Erythroblast (primary cell): ENCODE measurements at regions not wholly inside any gene's neighbourhood (a gene's known extent, or its start where the extent isn't known, plus 50 kb on each side); places are given as distances from the start of the nearest gene placed in this dataset.
A peak's percentile ranks its signal among the peaks of the same experiment; 100 is the strongest.

Experiments
- DNase-seq, 2 experiments: peaks; one replicate each; lab custom pipeline; 2025; lab: John Stamatoyannopoulos, UW
- GATA1 ChIP-seq: IDR thresholded peaks from 2 replicates; pipeline ENCODE4 v1.6.1; 2011; ENCODE audit warnings: low read depth, mild to moderate bottlenecking, control low read depth, low read length, moderate library complexity
- POLR2A ChIP-seq: IDR thresholded peaks from 2 replicates; pipeline ENCODE4 v1.6.1; 2011; ENCODE audit warnings: mild to moderate bottlenecking, low read length

DNA sequence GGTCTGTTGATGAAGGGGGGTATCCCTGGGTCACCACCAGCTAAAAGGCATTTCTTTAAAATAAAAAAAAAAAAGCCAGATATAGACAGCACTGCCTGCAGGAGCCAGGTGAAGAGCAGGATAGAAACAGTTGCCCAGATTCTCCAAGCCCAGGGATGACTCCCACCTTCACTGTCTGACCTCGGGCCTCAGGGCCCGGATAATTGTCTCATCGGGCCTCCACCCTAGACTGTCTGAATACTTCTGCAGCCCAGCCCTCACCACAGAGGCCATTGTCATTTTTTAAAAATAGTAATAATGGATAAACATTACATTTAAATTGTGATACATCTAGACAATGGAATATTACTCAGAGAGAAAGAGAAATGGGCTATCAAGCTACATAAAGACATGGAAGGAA, 92.8 kb upstream of the TNRC6C start:
- no peak for DNase-seq
- TF ChIP-seq GATA1 (no peak), POLR2A (no peak)

GRCh38 chr17:77867308-77867781, 91.2 kb upstream of the TNRC6C start:
- TF ChIP-seq GATA1 (no peak), POLR2A (no peak)
- DNase-seq, result no peak

DNA sequence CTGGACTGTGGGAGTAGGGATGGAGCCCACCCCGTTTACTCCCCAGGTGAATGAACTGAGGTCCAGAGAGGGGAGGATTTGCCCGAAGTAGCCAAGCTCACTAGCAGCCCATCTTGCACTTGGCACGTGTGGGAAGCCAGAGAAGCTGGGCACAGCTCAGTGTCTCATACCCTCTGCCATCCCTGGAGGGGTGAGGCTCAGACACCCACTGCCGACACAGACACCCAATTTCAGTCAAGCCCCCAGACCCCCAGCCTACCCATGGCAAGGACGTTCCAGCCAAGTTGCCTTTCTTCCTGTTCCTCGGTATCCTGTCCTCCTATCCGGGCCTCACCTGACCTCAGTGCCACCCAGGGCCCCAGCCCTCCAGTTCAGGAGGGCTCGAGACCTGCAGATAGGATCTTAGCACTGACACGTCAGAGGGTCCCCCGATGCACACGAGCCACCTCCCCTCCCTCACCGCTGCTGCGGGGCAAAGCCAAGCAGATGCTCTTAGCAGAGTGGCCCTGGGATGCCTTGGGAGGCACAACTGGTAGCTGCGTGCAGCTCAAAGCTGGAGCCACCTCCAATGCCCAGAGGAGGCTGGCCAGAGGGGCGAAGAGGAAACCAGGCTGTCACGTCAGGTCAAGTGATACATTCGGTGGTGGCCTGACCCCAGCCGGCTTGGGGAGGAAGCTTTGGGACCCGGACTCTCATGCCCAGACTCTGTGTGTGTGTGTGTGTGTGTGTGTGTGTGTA, 90.4 kb upstream of the TNRC6C start:
- TF ChIP-seq GATA1 (no peak), POLR2A (no peak)
- DNase-seq, result no peak

DNA sequence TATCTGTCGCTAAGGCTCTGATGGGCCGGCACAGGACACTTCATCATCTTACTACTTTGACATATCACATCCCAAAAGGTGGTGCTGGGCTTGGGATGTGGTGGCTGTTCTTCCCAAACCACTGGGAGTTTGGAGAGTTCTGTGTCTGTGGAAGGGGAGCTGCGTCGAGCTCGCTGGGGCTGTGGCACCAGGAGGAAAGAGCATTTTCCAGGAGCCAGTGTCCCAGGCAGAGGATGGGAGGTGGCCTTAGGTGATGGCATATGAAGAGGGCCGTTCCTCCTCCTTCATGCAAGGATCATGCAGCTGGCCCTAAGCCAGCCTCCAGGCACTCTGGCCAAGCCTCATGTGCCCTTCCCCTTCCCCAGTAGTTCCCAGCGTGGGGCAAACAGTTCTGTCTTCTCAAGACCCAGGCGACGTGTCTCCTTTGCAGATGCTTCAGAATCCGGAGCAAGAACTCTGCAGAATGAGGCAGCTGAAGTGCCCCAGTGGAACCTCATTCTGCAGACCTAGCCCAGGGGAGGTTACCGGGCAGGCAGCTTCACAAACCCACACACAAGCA, 89.4 kb upstream of the TNRC6C start:
- no peak for DNase-seq
- TF ChIP-seq POLR2A (no peak), GATA1 (no peak)

DNA sequence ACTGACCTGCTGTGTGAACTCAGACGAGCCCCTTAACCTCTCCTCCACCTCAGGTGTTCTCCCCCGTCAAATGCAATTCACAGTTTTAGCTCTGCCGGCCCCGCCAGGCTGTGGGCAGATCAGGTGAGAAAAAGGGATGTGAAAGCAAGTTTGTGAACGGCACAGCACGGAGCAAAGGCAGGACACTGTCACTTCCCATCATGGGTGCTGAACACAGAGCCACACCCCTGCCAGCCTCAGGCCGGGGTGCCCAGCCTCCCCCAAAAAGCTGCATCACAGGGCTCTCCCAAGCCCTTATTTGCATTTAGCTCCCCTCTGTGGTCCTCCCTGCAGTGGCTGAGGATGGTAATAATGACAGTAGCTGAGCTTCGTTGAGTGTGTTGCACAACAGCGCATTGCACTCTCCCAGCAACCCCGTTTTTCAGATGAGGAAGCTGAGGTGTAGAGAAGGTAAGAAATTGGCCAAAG, 88.8 kb upstream of the TNRC6C start:
- TF ChIP-seq GATA1 (no peak), POLR2A (no peak)
- DNase-seq, result no peak

DNA sequence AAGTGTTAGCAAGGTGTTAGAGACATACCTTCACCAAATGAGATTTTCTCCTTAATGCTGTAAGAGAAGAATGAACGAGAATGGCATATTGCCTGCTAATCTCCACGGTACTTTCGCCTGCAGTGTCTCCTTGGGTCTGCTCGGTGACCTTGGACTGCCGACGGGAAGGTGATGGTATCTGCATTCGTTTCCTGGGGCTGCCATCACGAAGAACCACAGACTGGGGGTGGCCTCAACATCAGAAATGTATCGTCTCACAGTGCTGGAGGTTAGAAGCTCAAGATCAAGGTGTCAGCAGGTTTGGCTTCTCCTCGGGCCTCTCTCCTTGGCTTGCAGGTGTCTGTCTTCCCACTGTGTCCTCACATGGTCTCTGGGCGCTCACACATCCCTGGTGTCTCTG, 86.3 kb upstream of the TNRC6C start:
- TF ChIP-seq GATA1 (no peak), POLR2A (no peak)
- no peak for DNase-seq

GRCh38 chr17:77872714-77873499, 85.6 kb upstream of the TNRC6C start:
- DNase-seq, result no peak
- no peak for TF ChIP-seq POLR2A
- no peak for TF ChIP-seq GATA1

- DNase-seq, result no peak
- no peak for TF ChIP-seq POLR2A
- no peak for TF ChIP-seq GATA1
These were observed 84.8 kb upstream of the TNRC6C start for GRCh38 chr17:77873500-77874302.

GRCh38 chr17:77874303-77875050, 84.0 kb upstream of the TNRC6C start:
- no peak for TF ChIP-seq POLR2A
- TF ChIP-seq GATA1, result no peak
- no peak for DNase-seq

- TF ChIP-seq GATA1, result no peak
- TF ChIP-seq POLR2A, result no peak
- DNase-seq, result no peak
These were observed 83.3 kb upstream of the TNRC6C start for GRCh38 chr17:77875051-77875780.

DNA sequence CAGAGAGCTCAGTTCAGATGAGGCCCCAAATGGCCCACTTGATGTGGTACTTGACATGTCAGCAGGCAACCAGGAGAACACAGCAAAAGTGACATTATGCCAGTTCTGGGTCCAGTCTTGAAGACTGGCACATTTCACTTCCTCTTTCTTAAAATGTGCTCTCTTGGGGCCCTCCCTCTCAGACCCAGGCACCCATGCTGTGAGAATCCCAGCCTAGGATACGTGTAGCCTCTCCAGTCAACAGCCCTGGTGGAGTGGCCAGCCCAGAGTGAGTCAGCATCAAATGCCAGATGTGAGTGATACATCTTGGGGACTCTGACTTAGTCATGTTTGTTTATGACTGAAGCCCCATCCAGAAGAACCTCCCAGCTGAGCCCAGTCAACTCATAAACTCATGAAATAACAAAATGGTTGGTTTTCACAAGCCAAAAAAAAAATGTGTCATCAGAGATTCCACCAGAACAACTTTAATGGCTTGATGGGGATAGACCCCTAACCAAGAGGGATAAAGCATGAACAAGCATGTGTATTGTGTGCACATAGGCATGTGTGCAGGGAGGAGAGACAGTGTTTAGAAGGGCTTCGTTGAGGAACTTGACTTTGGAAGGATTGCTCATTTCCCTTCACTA, 82.5 kb upstream of the TNRC6C start:
- DNase-seq, result peak in 1 of 2 experiments; percentile 16
- TF ChIP-seq POLR2A, result no peak

DNA sequence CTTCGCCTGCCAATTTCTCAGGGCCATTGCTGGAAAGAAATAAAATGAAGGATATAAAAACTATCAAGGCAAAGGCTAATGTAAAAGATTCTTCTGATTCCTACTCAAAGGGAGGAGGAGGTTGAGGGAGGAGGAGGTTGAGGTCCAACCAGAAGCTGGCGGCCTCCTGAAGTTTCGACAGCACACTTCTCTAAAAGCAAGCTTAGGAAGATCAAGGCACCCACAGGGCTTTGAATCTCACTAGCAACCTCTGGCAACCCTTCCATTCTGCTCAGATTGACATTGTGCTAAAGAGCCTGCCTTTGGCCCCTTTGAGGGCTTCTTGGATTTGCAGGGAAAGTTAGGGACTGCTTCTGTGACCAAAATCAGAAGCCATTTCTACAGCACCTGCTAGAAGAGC, 81.5 kb upstream of the TNRC6C start:
- DNase-seq, result no peak
- no peak for TF ChIP-seq GATA1
- no peak for TF ChIP-seq POLR2A
